SK-N-SH (cell line): ENCODE measurements at regions not wholly inside any gene's neighbourhood (a gene's known extent, or its start where the extent isn't known, plus 50 kb on each side); places are given as distances from the start of the nearest gene placed in this dataset.

Experiments
- CTCF ChIA-PET: fragments of 300-600, 350-600 bp; formaldehyde crosslinking; extraction: SDS; loops from one replicate; lab custom pipeline; 2021; lab: Yijun Ruan, JAX
- POLR2A ChIA-PET: fragments of 350-600 bp; sonication (Branson Sonifier 250); formaldehyde crosslinking; extraction: SDS; loops from one replicate; lab custom pipeline; 2020; ENCODE audit warnings: antibody characterized with exemption, inconsistent platforms; lab: Yijun Ruan, JAX
- DNase-seq: peaks from one replicate; pipeline ENCODE4 v3.0.0; 2012
- H2AFZ ChIP-seq: fragments of 200-600 bp; sonication (generic); 2 replicates; pipeline ENCODE4 v1.8.1; 2016; ENCODE audit warnings: antibody characterized with exemption, mild to moderate bottlenecking, low read depth
- H3F3A ChIP-seq: fragments of 200-600 bp; sonication (generic); replicated peaks from 2 replicates; pipeline ENCODE3; 2016; ENCODE audit warnings: antibody characterized with exemption, mild to moderate bottlenecking; ENCODE audit not compliant: insufficient read depth
- H3K27ac ChIP-seq, 2 experiments: fragments of 200-500 bp in 1 of 2; fragments of 200-600 bp in 1 of 2; sonication (Bioruptor generic) in 1 of 2; sonication (generic), shearing (Covaris generic) in 1 of 2; 2 replicates each; pipeline versions ENCODE4 v1.5.1 to v1.6.1; 2014 to 2016; ENCODE audit warnings: low read depth in 2 of 2, inconsistent platforms in 1 of 2, low read length in 1 of 2, mild to moderate bottlenecking in 1 of 2, mixed read lengths in 1 of 2
- H3K27me3 ChIP-seq: fragments of 200-600 bp; sonication (generic), shearing (Covaris generic); 2 replicates; pipeline ENCODE4 v1.6.1; 2016; ENCODE audit warnings: mixed run types; ENCODE audit not compliant: insufficient read depth
- H3K36me3 ChIP-seq, 2 experiments: fragments of 200-500 bp in 1 of 2; fragments of 200-600 bp in 1 of 2; sonication (Bioruptor generic) in 1 of 2; sonication (generic) in 1 of 2; replicated peaks in 1 of 2; 2 replicates each; pipeline versions ENCODE3 to v1.5.1; 2014 to 2016; ENCODE audit warnings: low read length in 1 of 2, mild to moderate bottlenecking in 1 of 2; ENCODE audit not compliant: insufficient read depth in 2 of 2, control insufficient read depth in 1 of 2
- H3K4me1 ChIP-seq, 2 experiments: fragments of 200-500 bp in 1 of 2; fragments of 200-600 bp in 1 of 2; sonication (Bioruptor generic) in 1 of 2; sonication (generic), shearing (Covaris generic) in 1 of 2; 2 replicates each; pipeline versions ENCODE4 v1.5.1 to v1.6.1; 2014 to 2016; ENCODE audit warnings: low read depth in 1 of 2, low read length in 1 of 2, mixed run types in 1 of 2; ENCODE audit not compliant: insufficient read depth in 2 of 2, control insufficient read depth in 1 of 2
- H3K4me2 ChIP-seq: fragments of 200-600 bp; sonication (generic), shearing (Covaris generic); 2 replicates; pipeline ENCODE4 v1.6.1; 2017; ENCODE audit warnings: mixed run types
- H3K4me3 ChIP-seq, 2 experiments: fragments of 200-500 bp in 1 of 2; fragments of 200-600 bp in 1 of 2; sonication (Bioruptor generic) in 1 of 2; sonication (generic), shearing (Covaris generic) in 1 of 2; 2 replicates each; pipeline versions ENCODE4 v1.5.1 to v1.8.1; 2014 to 2016; ENCODE audit warnings: low read depth in 2 of 2, inconsistent platforms in 1 of 2, low read length in 1 of 2, mild to moderate bottlenecking in 1 of 2, mixed read lengths in 1 of 2, moderate library complexity in 1 of 2
- H3K79me2 ChIP-seq: fragments of 200-600 bp; sonication (generic); 2 replicates; pipeline ENCODE4 v1.8.1; 2017; ENCODE audit warnings: mild to moderate bottlenecking; ENCODE audit not compliant: insufficient read depth
- H3K9ac ChIP-seq: fragments of 200-600 bp; sonication (generic); 2 replicates; pipeline ENCODE4 v1.6.1; 2017; ENCODE audit warnings: mixed run types
- H3K9me2 ChIP-seq: fragments of 200-600 bp; sonication (generic); 2 replicates; pipeline ENCODE4 v1.6.1; 2017; ENCODE audit warnings: mixed run types
- H3K9me3 ChIP-seq: fragments of 200-600 bp; sonication (generic); 2 replicates; pipeline ENCODE4 v1.6.1; 2017; ENCODE audit warnings: mixed run types, mild to moderate bottlenecking, moderate library complexity
- H4K20me1 ChIP-seq: fragments of 200-600 bp; sonication (generic); 2 replicates; pipeline ENCODE4 v1.6.1; 2017; ENCODE audit warnings: mild to moderate bottlenecking, mixed run types; ENCODE audit not compliant: insufficient read depth
- CHD2 ChIP-seq: fragments of 150-350 bp; IDR thresholded peaks from 2 replicates; pipeline ENCODE4 v1.6.1; 2018; ENCODE audit warnings: low read length; ENCODE audit not compliant: partially characterized antibody
- ELF1 ChIP-seq: IDR thresholded peaks from 2 replicates; pipeline ENCODE4 v1.4.0; 2012
- GABPA ChIP-seq: IDR thresholded peaks from 2 replicates; pipeline ENCODE4 v1.4.0; 2012; ENCODE audit warnings: low read depth, mild to moderate bottlenecking
- JUND ChIP-seq: IDR thresholded peaks from 2 replicates; pipeline ENCODE4 v1.4.0; 2012
- POLR2AphosphoS5 ChIP-seq: IDR thresholded peaks from 2 replicates; pipeline ENCODE4 v1.6.1; 2012; ENCODE audit warnings: low read depth, low read length
- RAD21 ChIP-seq: IDR thresholded peaks from 2 replicates; pipeline ENCODE4 v1.6.1; 2012; ENCODE audit warnings: mild to moderate bottlenecking, low read length
- RCOR1 ChIP-seq: fragments of 150-350 bp; IDR thresholded peaks from 2 replicates; pipeline ENCODE4 v1.6.1; 2017; ENCODE audit warnings: antibody characterized with exemption, low read length
- REST ChIP-seq: IDR thresholded peaks from 2 replicates; pipeline ENCODE4 v1.6.1; 2012; ENCODE audit warnings: mild to moderate bottlenecking, low read depth, low read length, moderate library complexity
- RFX5 ChIP-seq: IDR thresholded peaks from 2 replicates; pipeline ENCODE4 v1.6.1; 2012; ENCODE audit warnings: mild to moderate bottlenecking, improper control_type of control experiment, low read length
- SIN3A ChIP-seq: IDR thresholded peaks from 2 replicates; pipeline ENCODE4 v1.6.1; 2012; ENCODE audit warnings: low read depth, mild to moderate bottlenecking, low read length, moderate library complexity, borderline replicate concordance
- TCF12 ChIP-seq: IDR thresholded peaks from 2 replicates; pipeline ENCODE4 v1.4.0; 2012
- TEAD4 ChIP-seq: IDR thresholded peaks from 2 replicates; pipeline ENCODE4 v1.4.0; 2012; ENCODE audit warnings: mild to moderate bottlenecking, borderline replicate concordance; ENCODE audit not compliant: insufficient read depth
- USF2 ChIP-seq: fragments of 150-350 bp; IDR thresholded peaks from 2 replicates; pipeline ENCODE4 v1.6.1; 2017; ENCODE audit warnings: antibody characterized with exemption, low read length, low read depth, borderline replicate concordance
- WGBS: methylation state at CpG from one replicate; pipeline ENCODE4 v1.1.6; 2017; ENCODE audit warnings: low lambda C conversion rate; 5-methylcytosine and 5-hydroxymethylcytosine counted together
- TF ChIP-seq, protein P1 (sequence below): IDR thresholded peaks from 2 replicates; pipeline ENCODE4 v1.4.0; 2012; ENCODE audit warnings: low read depth

DNA sequence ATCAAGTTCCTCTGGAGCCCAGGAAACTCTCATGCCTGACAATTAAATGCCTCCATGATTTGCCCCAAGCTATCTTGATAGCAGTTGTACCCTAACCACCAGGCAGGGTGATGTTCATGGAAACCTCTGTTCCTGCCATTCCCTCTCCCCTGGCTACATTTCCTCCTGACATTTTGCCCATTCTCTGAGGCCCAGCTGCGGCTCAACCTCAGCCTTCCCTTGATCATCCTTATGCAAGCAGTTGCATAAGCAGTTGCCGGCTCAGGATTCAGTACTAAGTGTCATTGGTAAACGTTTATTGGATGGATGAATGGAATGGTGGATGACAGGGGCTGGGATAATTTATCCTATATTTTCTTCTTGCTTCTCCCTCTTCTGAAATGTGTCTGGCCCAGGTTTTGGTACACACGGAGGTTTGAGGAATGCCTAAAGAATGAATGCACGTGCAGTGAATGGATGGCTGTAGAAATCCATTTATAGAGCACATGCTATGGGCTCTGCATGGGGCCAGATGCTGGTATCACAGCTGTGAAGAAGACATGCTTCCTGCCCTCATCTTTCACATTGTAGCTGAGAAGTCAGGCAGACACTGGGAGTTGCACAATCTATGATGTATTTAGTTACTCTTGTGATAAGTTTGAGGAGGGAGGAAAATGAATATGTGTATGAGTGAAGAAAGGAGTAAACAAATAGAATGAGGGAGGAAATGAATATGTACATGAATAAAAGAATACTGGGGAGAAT, 261.8 kb downstream of the FOXD2 start:
- Histone ChIP-seq H3K9me2 (no peaks in the 10 kb centered on the region), H3F3A (no peaks in the 10 kb centered on the region), H3K9me3 (no peaks in the 10 kb centered on the region), H3K36me3 (no peaks in the 10 kb centered on the region), H3K9ac (no peak overlapping the region), H3K4me1 (no peaks in the 10 kb centered on the region; a peak in 1 of 4 replicates), H3K79me2 (no peaks in the 10 kb centered on the region), H4K20me1 (no peaks in the 10 kb centered on the region), H3K27me3 (no peaks in the 10 kb centered on the region), H3K27ac (no peak overlapping the region), H3K4me3 (no peak overlapping the region), H2AFZ (no peak overlapping the region), H3K4me2 (no peak overlapping the region)
- CTCF ChIA-PET: interaction anchor here (1.1 to 37.6 kb wide), 6 partner anchors 7 to 275 kb away, joined by 3 to 1422 read pairs (median 8); partner anchors contain the start of genes FOXD2 and FOXE3
- POLR2A ChIA-PET: no interaction called here
- TF ChIP-seq RFX5 (no peak), USF2 (no peak), ELF1 (no peak), REST (no peak), RAD21 (no peak), GABPA (no peak), JUND (no peak), TCF12 (no peak), RCOR1 (no peak)
- TF ChIP-seq, protein P1, sequence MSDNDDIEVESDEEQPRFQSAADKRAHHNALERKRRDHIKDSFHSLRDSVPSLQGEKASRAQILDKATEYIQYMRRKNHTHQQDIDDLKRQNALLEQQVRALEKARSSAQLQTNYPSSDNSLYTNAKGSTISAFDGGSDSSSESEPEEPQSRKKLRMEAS: no peak
- 71% methylated on average over 5 of the region's 5 CpGs for WGBS
- DNase-seq: no peak

DNA sequence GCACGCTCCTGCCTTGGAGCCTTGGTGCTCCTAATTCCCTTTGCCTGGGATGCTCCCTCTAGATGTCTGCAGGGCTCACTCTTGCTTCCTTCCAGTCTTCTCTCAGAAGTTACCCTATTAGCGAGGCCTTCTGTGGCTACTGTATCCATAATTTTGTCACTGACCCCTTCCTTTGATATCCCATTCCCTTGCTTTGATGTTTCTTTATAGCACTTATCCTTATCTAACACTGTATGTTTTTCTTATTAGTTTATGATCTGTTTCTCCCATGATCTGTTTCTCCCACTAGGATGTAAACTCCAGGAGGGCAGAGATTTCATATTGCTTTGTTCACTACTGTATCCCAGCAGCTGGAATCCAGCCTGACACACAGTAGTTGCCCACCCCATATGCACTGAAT, 263.4 kb downstream of the FOXD2 start:
- Histone ChIP-seq H3K4me1 (peaks cover 0 to 5% of the 10 kb centered on the region in 2 experiments; a peak in 1 of 4 replicates), H3F3A (no peaks in the 10 kb centered on the region), H3K9ac (no peak overlapping the region), H3K9me3 (no peaks in the 10 kb centered on the region), H3K27ac (no peak overlapping the region), H3K27me3 (peaks cover 14% of the 10 kb centered on the region), H3K4me3 (no peak overlapping the region), H3K36me3 (no peaks in the 10 kb centered on the region), H3K79me2 (no peaks in the 10 kb centered on the region), H4K20me1 (no peaks in the 10 kb centered on the region), H2AFZ (no peak overlapping the region), H3K9me2 (no peaks in the 10 kb centered on the region), H3K4me2 (no peak overlapping the region)
- ChIA-PET CTCF (interaction anchor here (1.4 to 37.6 kb wide), 3 partner anchors 9 to 276 kb away, joined by 4 to 1422 read pairs (median 11); partner anchors contain the start of genes FOXD2 and FOXE3), POLR2A (no interaction called here)
- TF ChIP-seq TEAD4: no peak
- TF ChIP-seq, protein P1: no peak
- no peak for TF ChIP-seq POLR2AphosphoS5
- TF ChIP-seq CHD2: no peak
- no peak for TF ChIP-seq SIN3A
- TF ChIP-seq RAD21: no peak
- no peak for TF ChIP-seq ELF1
- DNase-seq: no peak
- 67% methylated on average over 2 of the region's 2 CpGs for WGBS
